IMR-90 (cell line): ENCODE measurements at regions not wholly inside any gene's neighbourhood (a gene's known extent, or its start where the extent isn't known, plus 50 kb on each side); places are given as distances from the start of the nearest gene placed in this dataset.

Experiments
- ATAC-seq: fragments of 200-7000 bp; cut with Tn5 transposase; 2 replicates; pipeline ENCODE4 v1.9.1; 2020; ENCODE audit warnings: low read depth, mild to moderate bottlenecking, moderate library complexity
- BruUV-seq: library from RNA; stranded (reverse); fragments of 400-500 nt; replicated peaks from 2 replicates; lab custom pipeline; 2021; lab: Mats Ljungman, UMichigan
- CTCF ChIA-PET: fragments of 300-600 bp; formaldehyde crosslinking; extraction: SDS; loops from one replicate; lab custom pipeline; 2021; ENCODE audit warnings: antibody characterized with exemption; lab: Yijun Ruan, JAX
- POLR2A ChIA-PET: fragments of 300-600 bp; sonication (Branson Sonifier 250); formaldehyde crosslinking; loops from one replicate; lab custom pipeline; 2022; ENCODE audit warnings: antibody characterized with exemption; ENCODE audit not compliant: unreplicated experiment; lab: Charles Lee
- DNase-seq: peaks from one replicate; pipeline ENCODE4 v3.0.0; 2013
- H2AFZ ChIP-seq: replicated peaks from 2 replicates; pipeline ENCODE3; 2013; ENCODE audit warnings: low read length, mild to moderate bottlenecking; ENCODE audit not compliant: poor library complexity
- H2AK5ac ChIP-seq: 2 replicates; pipeline ENCODE4 v1.6.1; 2013; ENCODE audit warnings: low read depth, low read length, inconsistent platforms
- H2AK9ac ChIP-seq: replicated peaks from 2 replicates; pipeline ENCODE3; 2013; ENCODE audit warnings: mild to moderate bottlenecking, low read depth, low read length, moderate library complexity; ENCODE audit not compliant: poor library complexity
- H2BK120ac ChIP-seq: 2 replicates; pipeline ENCODE4 v1.6.1; 2013; ENCODE audit warnings: low read depth, low read length, inconsistent platforms
- H2BK15ac ChIP-seq: 3 replicates; pipeline ENCODE4 v1.6.1; 2013; ENCODE audit warnings: low read depth, low read length, inconsistent platforms
- H2BK20ac ChIP-seq: 2 replicates; pipeline ENCODE4 v1.6.1; 2013; ENCODE audit warnings: low read depth, mild to moderate bottlenecking, inconsistent platforms, low read length, moderate library complexity
- H2BK5ac ChIP-seq: 2 replicates; pipeline ENCODE4 v1.6.1; 2013; ENCODE audit warnings: mild to moderate bottlenecking, low read depth, low read length, inconsistent platforms; ENCODE audit not compliant: poor library complexity, severe bottlenecking
- H3K14ac ChIP-seq: replicated peaks from 2 replicates; pipeline ENCODE4 v1.6.1; 2013; ENCODE audit warnings: low read depth, low read length, inconsistent platforms
- H3K18ac ChIP-seq: 2 replicates; pipeline ENCODE4 v1.6.1; 2013; ENCODE audit warnings: low read depth, low read length, control low read depth
- H3K23ac ChIP-seq: 2 replicates; pipeline ENCODE4 v1.6.1; 2013; ENCODE audit warnings: low read depth, low read length, inconsistent platforms
- H3K27ac ChIP-seq: 2 replicates; pipeline ENCODE4 v1.5.1; 2013; ENCODE audit warnings: mild to moderate bottlenecking, control low read depth, low read length; ENCODE audit not compliant: insufficient read depth
- H3K27me3 ChIP-seq: 2 replicates; pipeline ENCODE4 v1.6.1; 2013; ENCODE audit warnings: low read length; ENCODE audit not compliant: control insufficient read depth, insufficient read depth
- H3K36me3 ChIP-seq: 2 replicates; pipeline ENCODE4 v1.6.1; 2013; ENCODE audit warnings: low read length, mixed read lengths; ENCODE audit not compliant: control insufficient read depth, insufficient read depth
- H3K4ac ChIP-seq: 2 replicates; pipeline ENCODE4 v1.6.1; 2013; ENCODE audit warnings: low read depth, low read length, inconsistent platforms
- H3K4me1 ChIP-seq: 2 replicates; pipeline ENCODE4 v1.6.1; 2013; ENCODE audit warnings: low read length, mixed read lengths; ENCODE audit not compliant: control insufficient read depth, insufficient read depth
- H3K4me2 ChIP-seq: 2 replicates; pipeline ENCODE4 v1.6.1; 2013; ENCODE audit warnings: low read depth, mild to moderate bottlenecking, control low read depth, low read length, moderate library complexity
- H3K4me3 ChIP-seq: 2 replicates; pipeline ENCODE4 v1.5.1; 2013; ENCODE audit warnings: low read depth, mild to moderate bottlenecking, control low read depth, low read length, moderate library complexity; ENCODE audit not compliant: insufficient read depth
- H3K56ac ChIP-seq: 2 replicates; pipeline ENCODE4 v1.6.1; 2013; ENCODE audit warnings: low read length, inconsistent platforms; ENCODE audit not compliant: insufficient read depth; ENCODE audit errors: extremely low read depth
- H3K79me1 ChIP-seq, 2 experiments: 2 replicates each; pipeline ENCODE4 v1.6.1; 2013; ENCODE audit warnings: low read length in 2 of 2, inconsistent platforms in 1 of 2, low read depth in 1 of 2
- H3K9ac ChIP-seq: 2 replicates; pipeline ENCODE4 v1.6.1; 2013; ENCODE audit warnings: low read depth, low read length, control low read depth
- H3K9me1 ChIP-seq: 2 replicates; pipeline ENCODE4 v1.6.1; 2013; ENCODE audit warnings: low read length, inconsistent platforms; ENCODE audit not compliant: insufficient read depth
- H3K9me3 ChIP-seq: 2 replicates; pipeline ENCODE4 v1.6.1; 2013; ENCODE audit warnings: low read length; ENCODE audit not compliant: control insufficient read depth, insufficient read depth
- H4K20me1 ChIP-seq: 2 replicates; pipeline ENCODE4 v1.6.1; 2013; ENCODE audit warnings: low read length, inconsistent platforms; ENCODE audit not compliant: insufficient read depth
- H4K5ac ChIP-seq: 2 replicates; pipeline ENCODE4 v1.6.1; 2013; ENCODE audit warnings: mild to moderate bottlenecking, low read depth, low read length, control low read depth
- H4K8ac ChIP-seq, 2 experiments: 2 replicates each; pipeline ENCODE4 v1.6.1; 2013; ENCODE audit warnings: low read depth in 2 of 2, low read length in 2 of 2, control low read depth in 1 of 2, inconsistent platforms in 1 of 2
- H4K91ac ChIP-seq: 2 replicates; pipeline ENCODE4 v1.6.1; 2013; ENCODE audit warnings: low read depth, low read length, inconsistent platforms; ENCODE audit not compliant: insufficient read depth
- CEBPB ChIP-seq: IDR thresholded peaks from 2 replicates; pipeline ENCODE4 v1.6.1; 2012; ENCODE audit warnings: low read depth, low read length, improper control_type of control experiment
- FOS ChIP-seq: fragments of 150-350 bp; IDR thresholded peaks from 2 replicates; pipeline ENCODE4 v1.6.1; 2016; ENCODE audit warnings: low read depth, low read length
- MAFK ChIP-seq: IDR thresholded peaks from 2 replicates; pipeline ENCODE4 v1.6.1; 2012; ENCODE audit warnings: low read depth, low read length, improper control_type of control experiment
- MAZ ChIP-seq: IDR thresholded peaks from 2 replicates; pipeline ENCODE4 v1.6.1; 2012; ENCODE audit warnings: low read depth, mild to moderate bottlenecking, low read length, improper control_type of control experiment, moderate library complexity, borderline replicate concordance
- MXI1 ChIP-seq: IDR thresholded peaks from 2 replicates; pipeline ENCODE4 v1.6.1; 2012; ENCODE audit warnings: low read depth, mild to moderate bottlenecking, low read length, moderate library complexity, borderline replicate concordance
- POLR2A ChIP-seq: IDR thresholded peaks from 2 replicates; pipeline ENCODE4 v1.6.1; 2012; ENCODE audit warnings: mild to moderate bottlenecking, low read depth, low read length
- RAD21 ChIP-seq: IDR thresholded peaks from 2 replicates; pipeline ENCODE4 v1.6.1; 2012; ENCODE audit warnings: low read length, improper control_type of control experiment
- RCOR1 ChIP-seq: IDR thresholded peaks from 2 replicates; pipeline ENCODE4 v1.6.1; 2012; ENCODE audit warnings: mild to moderate bottlenecking, low read length, improper control_type of control experiment; ENCODE audit not compliant: insufficient replicate concordance
- RFX5 ChIP-seq: IDR thresholded peaks from 2 replicates; pipeline ENCODE4 v1.8.0; 2012; ENCODE audit warnings: low read depth, mild to moderate bottlenecking, low read length, moderate library complexity
- SMC3 ChIP-seq: fragments of 150-350 bp; IDR thresholded peaks from 2 replicates; pipeline ENCODE4 v1.6.1; 2016; ENCODE audit warnings: low read depth, mild to moderate bottlenecking, antibody characterized with exemption, low read length, moderate library complexity
- USF2 ChIP-seq: fragments of 150-350 bp; IDR thresholded peaks from 2 replicates; pipeline ENCODE4 v1.6.1; 2017; ENCODE audit warnings: mild to moderate bottlenecking, antibody characterized with exemption, low read length, low read depth
- WGBS, 2 experiments: methylation state at CpG; one replicate each; pipeline versions ENCODE4 v1.1.5 to v1.1.7; 2013; ENCODE audit warnings: missing lambda C conversion rate in 2 of 2; ENCODE audit not compliant: insufficient read length in 1 of 2; ENCODE audit errors: extremely low coverage in 2 of 2; 5-methylcytosine and 5-hydroxymethylcytosine counted together
- dilution Hi-C: fragments of 300-500 bp; cut with HindIII; formaldehyde crosslinking; loops from one replicate; pipeline ENCODE4 v1.14.3; 2018; ENCODE audit warnings: low sequenced_read_pairs; ENCODE audit not compliant: unreplicated experiment
- in situ Hi-C: fragments of 300-500 bp; cut with MboI; formaldehyde crosslinking; loops from 3 replicates; pipeline ENCODE4 v1.14.3; 2019; ENCODE audit warnings: low sequenced_read_pairs, inconsistent platforms, mixed read lengths
- intact Hi-C: fragments of 100-400 bp; cut with micrococcal nuclease; formaldehyde crosslinking; loops from 2 replicates; pipeline ENCODE4 v1.10.0; 2022

- no peak for TF ChIP-seq MXI1
- no peak for TF ChIP-seq MAFK
- TF ChIP-seq RCOR1, result no peak
- no peak for TF ChIP-seq SMC3
- no peak for TF ChIP-seq RAD21
- TF ChIP-seq MAZ, result no peak
- TF ChIP-seq RFX5, result no peak
- TF ChIP-seq FOS, result no peak
- no peak for TF ChIP-seq CEBPB
- no peak for TF ChIP-seq POLR2A
- no peak for TF ChIP-seq USF2
- DNase-seq (no peak), ATAC-seq (no peak)
- Histone ChIP-seq H2BK120ac (no peak overlapping the region), H3K36me3 (no peaks in the 10 kb centered on the region), H3K27ac (no peak overlapping the region), H3K79me1 (no peaks in the 10 kb centered on the region), H3K9me3 (no peaks in the 10 kb centered on the region), H4K91ac (no peak overlapping the region), H3K9me1 (no peaks in the 10 kb centered on the region), H3K4me2 (no peak overlapping the region), H3K23ac (no peak overlapping the region), H2AFZ (no peak overlapping the region), H3K4ac (no peak overlapping the region), H3K18ac (no peak overlapping the region), H4K8ac (no peak overlapping the region), H4K5ac (no peak overlapping the region), H3K27me3 (no peaks in the 10 kb centered on the region; the same call in 1 of the 2 replicates), H2BK20ac (no peak overlapping the region), H2AK9ac (no peak overlapping the region), H2BK15ac (no peak overlapping the region), H4K20me1 (no peaks in the 10 kb centered on the region), H3K14ac (no peak overlapping the region), H3K4me1 (no peaks in the 10 kb centered on the region), H3K9ac (no peak overlapping the region), H2BK5ac (no peak overlapping the region), H2AK5ac (no peak overlapping the region), H3K56ac (no peak overlapping the region), H3K4me3 (no peak overlapping the region)
- ChIA-PET CTCF (no interaction called here), POLR2A (no interaction called here)
- intact Hi-C loops, result no loop called here
- BruUV-seq, result no TSS peak
- in situ Hi-C loops, result no loop called here
- 38% methylated on average over 1 of the region's 1 CpG; no CpG with 5 or more reads in 1 of the 2 experiments for WGBS, 2 experiments
- dilution Hi-C loops, result no loop called here
Measured at GRCh38 chr1:229942501-229942900, 124.5 kb upstream of the GALNT2 start.
